Endothelial cell of umbilical vein (primary cell): ENCODE measurements at regions not wholly inside any gene's neighbourhood (a gene's known extent, or its start where the extent isn't known, plus 50 kb on each side); places are given as distances from the start of the nearest gene placed in this dataset.

ENCODE experiments used
- BruUV-seq: library from RNA; stranded (reverse); fragments of 400-500 nt; replicated peaks from 2 replicates; lab custom pipeline; 2021; lab: Mats Ljungman, UMichigan
- CTCF ChIA-PET: fragments of 300-600, 350-600 bp; sonication (Branson Sonifier 250); formaldehyde crosslinking; loops from one replicate; lab custom pipeline; 2021; ENCODE audit warnings: antibody characterized with exemption, inconsistent platforms; lab: Charles Lee
- POLR2A ChIA-PET: fragments of 300-600, 350-600 bp; sonication (Branson Sonifier 250); formaldehyde crosslinking; loops from one replicate; lab custom pipeline; 2021; ENCODE audit warnings: antibody characterized with exemption, inconsistent platforms; lab: Charles Lee
- DNase-seq: peaks from one replicate; pipeline ENCODE4 v3.0.0-alpha.2; 2011; ENCODE audit warnings: low read depth, low spot score
- FAIRE-seq: peaks from 2 replicates; lab custom pipeline; 2011; peaks lifted over from hg19 to GRCh38; lab: Jason Lieb, UNC
- H2AFZ ChIP-seq: 2 replicates; pipeline ENCODE4 v1.6.0; 2012; ENCODE audit warnings: low read depth, low read length, control low read depth, inconsistent platforms
- H3K27ac ChIP-seq: 2 replicates; pipeline ENCODE4 v1.5.1; 2011; ENCODE audit warnings: low read depth, mild to moderate bottlenecking, control low read depth, low read length, moderate library complexity; ENCODE audit not compliant: insufficient read depth
- H3K27me3 ChIP-seq, 2 experiments: 2 replicates each; pipeline versions ENCODE4 v1.6.0 to v1.6.1; 2011; ENCODE audit warnings: low read length in 2 of 2, mixed read lengths in 1 of 2; ENCODE audit not compliant: control insufficient read depth in 2 of 2, insufficient read depth in 2 of 2
- H3K36me3 ChIP-seq, 2 experiments: 2 replicates in 1 of 2; 3 replicates in 1 of 2; pipeline ENCODE4 v1.5.1; 2011; ENCODE audit warnings: low read length in 2 of 2, mild to moderate bottlenecking in 1 of 2, moderate library complexity in 1 of 2; ENCODE audit not compliant: control insufficient read depth in 2 of 2, insufficient read depth in 2 of 2; ENCODE audit errors: extremely low read depth in 1 of 2
- H3K4me1 ChIP-seq: 3 replicates; pipeline ENCODE4 v1.5.1; 2011; ENCODE audit warnings: mild to moderate bottlenecking, low read length; ENCODE audit not compliant: control insufficient read depth, insufficient read depth; ENCODE audit errors: extremely low read depth
- H3K4me2 ChIP-seq: 2 replicates; pipeline ENCODE4 v1.6.1; 2011; ENCODE audit warnings: low read length, control low read depth, mixed read lengths; ENCODE audit not compliant: insufficient read depth
- H3K4me3 ChIP-seq, 3 experiments: fragments of 200-600 bp in 1 of 3; sonication (generic), shearing (Covaris generic) in 1 of 3; replicated peaks in 1 of 3; 2 replicates each; pipeline ENCODE4 v1.5.1; 2011 to 2016; ENCODE audit warnings: control low read depth in 3 of 3, low read length in 3 of 3, mild to moderate bottlenecking in 2 of 3, inconsistent platforms in 1 of 3, low read depth in 1 of 3, moderate library complexity in 1 of 3; ENCODE audit not compliant: insufficient read depth in 1 of 3
- H3K79me2 ChIP-seq: 2 replicates; pipeline ENCODE4 v1.6.0; 2012; ENCODE audit warnings: low read length, inconsistent platforms; ENCODE audit not compliant: control insufficient read depth, insufficient read depth
- H3K9ac ChIP-seq: replicated peaks from 2 replicates; pipeline ENCODE3; 2011; ENCODE audit warnings: low read length, control low read depth; ENCODE audit not compliant: insufficient read depth; ENCODE audit errors: extremely low read depth
- H3K9me1 ChIP-seq: replicated peaks from 3 replicates; pipeline ENCODE4 v1.6.0; 2011; ENCODE audit warnings: mild to moderate bottlenecking, low read length; ENCODE audit not compliant: control insufficient read depth, insufficient read depth; ENCODE audit errors: extremely low read depth
- H3K9me3 ChIP-seq: replicated peaks from 2 replicates; pipeline ENCODE4 v1.5.1; 2012; ENCODE audit warnings: low read length, inconsistent platforms; ENCODE audit not compliant: control insufficient read depth, insufficient read depth
- H4K20me1 ChIP-seq: replicated peaks from 2 replicates; pipeline ENCODE3; 2011; ENCODE audit warnings: mild to moderate bottlenecking, low read length; ENCODE audit not compliant: control insufficient read depth, insufficient read depth; ENCODE audit errors: extremely low read depth
- CTCF ChIP-seq, 2 donors: IDR thresholded peaks; 1 replicate in 1 of 2; 2 replicates in 1 of 2; pipeline ENCODE4 v1.5.1; 2011; ENCODE audit warnings: low read length in 2 of 2, mild to moderate bottlenecking in 2 of 2, moderate library complexity in 2 of 2, control low read depth in 1 of 2, inconsistent platforms in 1 of 2, low read depth in 1 of 2; ENCODE audit not compliant: insufficient read depth in 1 of 2; ENCODE audit errors: extremely low read depth in 1 of 2
- EZH2 ChIP-seq: IDR thresholded peaks from 2 replicates; pipeline ENCODE4 v1.6.1; 2012; ENCODE audit warnings: borderline replicate concordance, low read depth, mild to moderate bottlenecking, moderate library complexity, low read length, inconsistent platforms; ENCODE audit not compliant: severe bottlenecking
- FOS ChIP-seq: IDR thresholded peaks from 2 replicates; pipeline ENCODE4 v1.6.1; 2011; ENCODE audit warnings: mild to moderate bottlenecking, low read length, moderate library complexity, borderline replicate concordance; ENCODE audit not compliant: insufficient read depth
- GATA2 ChIP-seq: IDR thresholded peaks from 2 replicates; pipeline ENCODE4 v1.7.0; 2011; ENCODE audit warnings: low read depth, mild to moderate bottlenecking, moderate library complexity, mixed read lengths, low read length; ENCODE audit not compliant: insufficient read length, insufficient read depth
- JUN ChIP-seq: IDR thresholded peaks from 2 replicates; pipeline ENCODE4 v1.6.1; 2011; ENCODE audit warnings: borderline replicate concordance, low read depth; ENCODE audit not compliant: insufficient read length, insufficient read depth
- MAX ChIP-seq: IDR thresholded peaks from 2 replicates; pipeline ENCODE4 v1.6.1; 2011; ENCODE audit not compliant: insufficient read depth, insufficient read length
- MYC ChIP-seq: IDR thresholded peaks from one replicate; pipeline ENCODE4 v1.6.1; 2011; ENCODE audit warnings: mild to moderate bottlenecking, low read depth, low read length
- POLR2A ChIP-seq: IDR thresholded peaks from 2 replicates; pipeline ENCODE4 v1.6.1; 2012; ENCODE audit warnings: low read depth, mild to moderate bottlenecking, control low read depth, low read length
- POLR2AphosphoS5 ChIP-seq: IDR thresholded peaks from 2 replicates; pipeline ENCODE4 v1.6.1; 2012; ENCODE audit warnings: low read depth, mild to moderate bottlenecking, control low read depth, low read length, moderate library complexity; ENCODE audit not compliant: insufficient read depth
- dilution Hi-C: fragments of 300-500 bp; cut with MboI; formaldehyde crosslinking; loops from one replicate; pipeline ENCODE4 v1.15.0; 2019; ENCODE audit warnings: low sequenced_read_pairs; ENCODE audit not compliant: extremely low pct_ligation_motif_present
- intact Hi-C: fragments of 100-400 bp; cut with micrococcal nuclease; formaldehyde crosslinking; loops from one replicate; pipeline ENCODE4 v1.10.0; 2022

- H4K20me1 ChIP-seq = no peaks in the 10 kb centered on the region
- ChIA-PET CTCF (no interaction called here), POLR2A (no interaction called here)
Observed at GRCh38 chr2:220192994-220193753, 565.7 kb downstream of the SLC4A3 start.

More at GRCh38 chr2:220192994-220193753, 565.7 kb downstream of the SLC4A3 start:
- H3K4me2 ChIP-seq = no peak overlapping the region
- H3K4me1 ChIP-seq = no peaks in the 10 kb centered on the region
- dilution Hi-C loops = no loop called here
- BruUV-seq = no TSS peak
- FAIRE-seq = no peak
- TF ChIP-seq MAX (no peak), MYC (no peak), POLR2A (no peak), FOS (no peak), CTCF (IDR thresholded peaks at IDR 0.05; ENCODE audit: extremely low read depth in 1 of 2, insufficient read depth in 1 of 2, low read depth in 1 of 2, low read length in 2 of 2) (no peak), POLR2AphosphoS5 (no peak), GATA2 (no peak), EZH2 (no peak), JUN (no peak)
- H3K9me3 ChIP-seq = peaks cover 2% of the 10 kb centered on the region
- no peak for DNase-seq
- H3K9me1 ChIP-seq = no peaks in the 10 kb centered on the region
- H3K36me3 ChIP-seq = no peaks in the 10 kb centered on the region
- H3K27me3 ChIP-seq = no peaks in the 10 kb centered on the region
- H3K27ac ChIP-seq = no peak overlapping the region
- no peak overlapping the region for H3K9ac ChIP-seq
- H3K79me2 ChIP-seq = no peaks in the 10 kb centered on the region
- H2AFZ ChIP-seq = no peak overlapping the region
- intact Hi-C loops = no loop called here
- no peak overlapping the region for H3K4me3 ChIP-seq
